GM19043 (cell line): ENCODE measurements at regions not wholly inside any gene's neighbourhood (a gene's known extent, or its start where the extent isn't known, plus 50 kb on each side); places are given as distances from the start of the nearest gene placed in this dataset.
A peak's percentile ranks its signal among the peaks of the same experiment; 100 is the strongest.
"Not testable (repeated sequence)": the region's sequence is repeated elsewhere in the genome, so short reads cannot be mapped to it uniquely, and the experiment has no call there.

ENCODE experiments used
- ATAC-seq: cut with Tn5 transposase; IDR thresholded peaks from one replicate; pipeline ENCODE4 v1.9.1; 2021; ENCODE audit warnings: low read depth; ENCODE audit not compliant: unreplicated experiment

- no peak for ATAC-seq
Observed at GRCh38 chr18:52220062-52220591, 119.9 kb upstream of the DCC start.

GRCh38 chr18:52222211-52222610, 117.8 kb upstream of the DCC start:
- ATAC-seq = no peak

- ATAC-seq = no peak
Observed at GRCh38 chr18:52227536-52227935, 112.5 kb upstream of the DCC start.

- no peak for ATAC-seq
Observed at GRCh38 chr18:52228166-52228565, 111.8 kb upstream of the DCC start.

GRCh38 chr18:52236131-52236530, 103.9 kb upstream of the DCC start:
- no peak for ATAC-seq

GRCh38 chr18:52237551-52237950, 102.4 kb upstream of the DCC start:
- ATAC-seq = no peak

- ATAC-seq = no peak
Observed at GRCh38 chr18:52242711-52243110, 97.3 kb upstream of the DCC start.

- ATAC-seq = no peak
Observed at GRCh38 chr18:52244658-52245057, 95.3 kb upstream of the DCC start.

GRCh38 chr18:52254367-52254766, 85.6 kb upstream of the DCC start:
- no peak for ATAC-seq

- ATAC-seq = not testable (repeated sequence)
Observed at GRCh38 chr18:52257417-52257816, 82.6 kb upstream of the DCC start.

- no peak for ATAC-seq
Observed at GRCh38 chr18:52275817-52276216, 64.2 kb upstream of the DCC start.

GRCh38 chr18:52277785-52278184, 62.2 kb upstream of the DCC start:
- no peak for ATAC-seq

- ATAC-seq = no peak
Observed at GRCh38 chr18:52278191-52278590, 61.8 kb upstream of the DCC start.

- ATAC-seq = no peak
Observed at GRCh38 chr18:52280702-52281101, 59.3 kb upstream of the DCC start.

- ATAC-seq = no peak
Observed at GRCh38 chr18:52283927-52284326, 56.1 kb upstream of the DCC start.

- ATAC-seq = no peak
Observed at GRCh38 chr18:52286675-52287074, 53.3 kb upstream of the DCC start.

- no peak for ATAC-seq
Observed at GRCh38 chr18:52287151-52287550, 52.8 kb upstream of the DCC start.

- peak; percentile 71 for ATAC-seq
Observed at GRCh38 chr18:52288403-52289004, 51.5 kb upstream of the DCC start.

- ATAC-seq = no peak
Observed at GRCh38 chr18:52289392-52289791, 50.6 kb upstream of the DCC start.
